KMS-11 (cell line): ENCODE measurements at regions not wholly inside any gene's neighbourhood (a gene's known extent, or its start where the extent isn't known, plus 50 kb on each side); places are given as distances from the start of the nearest gene placed in this dataset.

Source experiments
- H2AFZ ChIP-seq: fragments of 200-600 bp; sonication (generic); 2 replicates; pipeline ENCODE4 v1.6.1; 2016; ENCODE audit warnings: antibody characterized with exemption, mixed run types, low read depth
- H3K27ac ChIP-seq: fragments of 200-600 bp; sonication (generic); 2 replicates; pipeline ENCODE4 v1.6.1; 2016; ENCODE audit warnings: mild to moderate bottlenecking, mixed run types
- H3K27me3 ChIP-seq: fragments of 200-600 bp; sonication (generic); 2 replicates; pipeline ENCODE4 v1.6.1; 2017; ENCODE audit warnings: mild to moderate bottlenecking, low read depth, mixed run types, moderate library complexity; ENCODE audit not compliant: insufficient read depth
- H3K36me3 ChIP-seq: fragments of 200-600 bp; sonication (generic); 2 replicates; pipeline ENCODE4 v1.6.1; 2017; ENCODE audit warnings: mild to moderate bottlenecking, mixed run types; ENCODE audit not compliant: insufficient read depth
- H3K4me1 ChIP-seq: fragments of 200-600 bp; sonication (generic); 2 replicates; pipeline ENCODE4 v1.6.1; 2016; ENCODE audit warnings: mild to moderate bottlenecking, low read depth, mixed run types; ENCODE audit not compliant: poor library complexity, severe bottlenecking
- H3K4me2 ChIP-seq: fragments of 200-600 bp; sonication (generic); 2 replicates; pipeline ENCODE4 v1.7.0; 2016; ENCODE audit warnings: mild to moderate bottlenecking, mixed run types
- H3K4me3 ChIP-seq: fragments of 200-600 bp; sonication (generic); IDR thresholded peaks from 2 replicates; pipeline ENCODE4 v1.6.1; 2017; ENCODE audit warnings: low read depth, low read length, mixed read lengths; ENCODE audit not compliant: insufficient read depth
- H3K79me2 ChIP-seq: fragments of 200-600 bp; sonication (generic); 2 replicates; pipeline ENCODE4 v1.6.1; 2016; ENCODE audit warnings: low read depth, mixed run types; ENCODE audit not compliant: insufficient read depth
- H3K9ac ChIP-seq: fragments of 200-600 bp; sonication (generic); 2 replicates; pipeline ENCODE4 v1.6.1; 2016; ENCODE audit warnings: mild to moderate bottlenecking, mixed run types
- H4K20me1 ChIP-seq: fragments of 200-600 bp; sonication (generic); 2 replicates; pipeline ENCODE4 v1.6.1; 2016; ENCODE audit warnings: mild to moderate bottlenecking, mixed run types; ENCODE audit not compliant: insufficient read depth
- TF ChIP-seq, protein P1 (sequence below): fragments of 200-600 bp; sonication (generic); conservative IDR thresholded peaks from 2 replicates; pipeline ENCODE4 v1.6.1; 2017; ENCODE audit warnings: low read depth, mild to moderate bottlenecking, antibody characterized with exemption, low read length, moderate library complexity, mixed read lengths

- TF ChIP-seq, protein P1, sequence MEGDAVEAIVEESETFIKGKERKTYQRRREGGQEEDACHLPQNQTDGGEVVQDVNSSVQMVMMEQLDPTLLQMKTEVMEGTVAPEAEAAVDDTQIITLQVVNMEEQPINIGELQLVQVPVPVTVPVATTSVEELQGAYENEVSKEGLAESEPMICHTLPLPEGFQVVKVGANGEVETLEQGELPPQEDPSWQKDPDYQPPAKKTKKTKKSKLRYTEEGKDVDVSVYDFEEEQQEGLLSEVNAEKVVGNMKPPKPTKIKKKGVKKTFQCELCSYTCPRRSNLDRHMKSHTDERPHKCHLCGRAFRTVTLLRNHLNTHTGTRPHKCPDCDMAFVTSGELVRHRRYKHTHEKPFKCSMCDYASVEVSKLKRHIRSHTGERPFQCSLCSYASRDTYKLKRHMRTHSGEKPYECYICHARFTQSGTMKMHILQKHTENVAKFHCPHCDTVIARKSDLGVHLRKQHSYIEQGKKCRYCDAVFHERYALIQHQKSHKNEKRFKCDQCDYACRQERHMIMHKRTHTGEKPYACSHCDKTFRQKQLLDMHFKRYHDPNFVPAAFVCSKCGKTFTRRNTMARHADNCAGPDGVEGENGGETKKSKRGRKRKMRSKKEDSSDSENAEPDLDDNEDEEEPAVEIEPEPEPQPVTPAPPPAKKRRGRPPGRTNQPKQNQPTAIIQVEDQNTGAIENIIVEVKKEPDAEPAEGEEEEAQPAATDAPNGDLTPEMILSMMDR: no peak
- no peaks in the 10 kb centered on the region for H3K27me3 ChIP-seq
- H3K36me3 ChIP-seq: no peaks in the 10 kb centered on the region
- no peak overlapping the region for H3K4me3 ChIP-seq
- no peaks in the 10 kb centered on the region for H4K20me1 ChIP-seq
- peaks cover 5% of the 10 kb centered on the region for H3K4me1 ChIP-seq
- H3K27ac ChIP-seq: no peak overlapping the region
- H3K4me2 ChIP-seq: no peak overlapping the region
- no peak overlapping the region for H2AFZ ChIP-seq
- H3K9ac ChIP-seq: no peak overlapping the region
- H3K79me2 ChIP-seq: no peaks in the 10 kb centered on the region
These were observed 68.0 kb downstream of the DIPK2A start for GRCh38 chr3:144039661-144040060.

DNA sequence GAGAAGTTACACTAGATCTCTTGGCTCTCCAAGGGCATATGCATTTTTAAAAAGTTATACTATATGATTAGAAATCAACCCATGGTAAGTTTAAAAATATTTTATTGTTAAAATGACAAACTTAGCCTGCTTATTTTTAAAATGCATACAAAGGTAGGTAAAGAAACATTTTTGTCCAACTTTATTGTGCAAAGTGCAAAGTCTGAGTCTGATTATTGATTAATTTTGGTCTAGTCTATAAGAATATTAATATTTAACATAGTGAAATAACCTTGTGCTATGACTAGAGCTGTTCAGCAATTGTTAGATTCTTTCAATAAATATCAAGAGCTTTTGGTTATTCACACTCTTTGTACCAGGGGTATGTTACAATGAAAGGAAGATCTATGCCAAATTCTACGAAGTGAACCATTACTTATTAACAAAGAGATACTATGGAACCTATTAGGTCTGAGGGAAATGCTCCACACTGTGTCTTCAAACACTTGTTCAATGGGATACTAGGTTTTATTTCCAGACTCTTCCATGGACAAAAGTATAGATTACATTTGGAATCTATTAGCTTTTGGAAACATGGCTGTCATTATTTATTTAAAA, 70.4 kb downstream of the DIPK2A start:
- Histone ChIP-seq H3K36me3 (no peaks in the 10 kb centered on the region; the same call in 1 of the 2 replicates), H3K27ac (no peak overlapping the region), H3K4me3 (no peak overlapping the region), H2AFZ (no peak overlapping the region), H3K27me3 (no peaks in the 10 kb centered on the region), H3K9ac (no peak overlapping the region), H3K4me2 (no peak overlapping the region), H3K79me2 (no peaks in the 10 kb centered on the region), H4K20me1 (no peaks in the 10 kb centered on the region), H3K4me1 (peaks cover 5% of the 10 kb centered on the region)
- TF ChIP-seq, protein P1: no peak

- H3K27me3 ChIP-seq: no peaks in the 10 kb centered on the region
- TF ChIP-seq, protein P1: no peak
- no peak overlapping the region for H2AFZ ChIP-seq
- no peak overlapping the region for H3K9ac ChIP-seq
- H3K4me1 ChIP-seq: no peaks in the 10 kb centered on the region
- H3K79me2 ChIP-seq: no peaks in the 10 kb centered on the region
- no peaks in the 10 kb centered on the region; the same call in 1 of the 2 replicates for H3K36me3 ChIP-seq
- no peaks in the 10 kb centered on the region for H4K20me1 ChIP-seq
- H3K4me2 ChIP-seq: no peak overlapping the region
- H3K4me3 ChIP-seq: no peak overlapping the region
- no peak overlapping the region for H3K27ac ChIP-seq
These were observed 74.1 kb downstream of the DIPK2A start for GRCh38 chr3:144045766-144046165.

GRCh38 chr3:144049374-144049773, 77.8 kb downstream of the DIPK2A start:
- no peaks in the 10 kb centered on the region for H3K27me3 ChIP-seq
- no peaks in the 10 kb centered on the region for H3K79me2 ChIP-seq
- H2AFZ ChIP-seq: no peak overlapping the region
- TF ChIP-seq, protein P1: no peak
- H3K4me1 ChIP-seq: no peaks in the 10 kb centered on the region
- H3K9ac ChIP-seq: no peak overlapping the region
- no peak overlapping the region for H3K27ac ChIP-seq
- no peaks in the 10 kb centered on the region; the same call in 1 of the 2 replicates for H3K36me3 ChIP-seq
- H3K4me3 ChIP-seq: no peak overlapping the region
- H4K20me1 ChIP-seq: no peaks in the 10 kb centered on the region
- H3K4me2 ChIP-seq: no peak overlapping the region
